ENCODE measurements at regions not wholly inside any gene's neighbourhood (a gene's known extent, or its start where the extent isn't known, plus 50 kb on each side); places are given as distances from the start of the nearest gene placed in this dataset.
A peak's percentile ranks its signal among the peaks of the same experiment; 100 is the strongest.
"Not testable (repeated sequence)": the region's sequence is repeated elsewhere in the genome, so short reads cannot be mapped to it uniquely, and the experiment has no call there.

DNA sequence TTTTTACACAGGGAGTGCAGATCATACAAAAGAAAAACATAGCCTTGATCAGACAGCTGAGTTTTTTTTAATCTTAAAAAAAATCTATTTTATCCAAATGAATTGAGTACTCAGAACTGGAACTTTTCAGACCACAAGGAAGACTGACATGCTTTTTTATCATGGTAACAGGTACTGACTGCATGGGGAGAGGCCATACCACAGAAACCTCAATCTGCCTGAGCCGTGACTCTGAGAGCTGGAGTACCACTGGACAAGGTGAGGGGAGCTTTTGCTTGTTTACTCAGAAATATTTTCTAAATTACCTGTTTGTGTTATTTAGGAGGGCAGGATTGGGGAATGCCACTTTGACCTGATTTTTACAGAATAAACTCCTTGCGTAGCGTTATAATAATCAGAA, 143.9 kb downstream of the ALX1 start:
- intact Hi-C loops (cut with micrococcal nuclease), result no loop called here
- DNase-seq (no peak), ATAC-seq (no peak)

DNA sequence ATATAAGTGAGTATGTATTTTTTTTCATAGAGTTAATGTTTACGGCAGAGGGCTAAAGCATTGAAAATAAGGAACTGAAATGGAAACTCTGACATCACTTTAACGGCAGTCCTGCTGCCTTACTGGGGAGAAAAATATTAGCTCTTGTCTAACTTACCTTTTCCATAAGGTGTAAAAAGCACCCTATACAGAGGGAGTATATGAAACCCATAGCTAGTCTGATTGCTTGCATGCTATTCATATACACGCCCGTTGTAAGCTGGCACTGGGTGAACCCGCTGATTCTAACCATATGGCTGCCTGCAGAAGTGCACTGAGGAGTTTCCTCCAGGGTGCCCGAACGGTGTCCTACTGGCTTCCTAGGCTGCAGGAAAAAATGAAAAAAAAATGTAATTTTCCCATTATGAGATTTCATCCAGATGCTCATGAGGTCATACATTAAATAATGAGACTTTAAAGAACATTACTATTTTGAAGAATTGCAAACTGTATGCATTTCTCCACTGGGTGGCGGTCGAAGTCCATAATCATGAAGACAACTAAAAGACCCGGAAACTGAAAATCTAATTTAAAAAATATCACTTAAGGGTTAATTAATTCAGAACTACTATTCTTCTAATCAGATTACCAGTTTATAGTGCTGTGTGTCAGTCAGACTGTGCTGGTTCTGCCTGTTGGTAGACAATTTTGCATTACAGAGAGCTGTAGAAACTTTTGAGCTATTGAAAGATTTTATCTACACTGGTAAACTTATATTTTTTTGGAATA, 144.7 kb downstream of the ALX1 start:
- intact Hi-C loops (cut with micrococcal nuclease), result no loop called here
- ATAC-seq, result no peak
- no peak for DNase-seq

DNA sequence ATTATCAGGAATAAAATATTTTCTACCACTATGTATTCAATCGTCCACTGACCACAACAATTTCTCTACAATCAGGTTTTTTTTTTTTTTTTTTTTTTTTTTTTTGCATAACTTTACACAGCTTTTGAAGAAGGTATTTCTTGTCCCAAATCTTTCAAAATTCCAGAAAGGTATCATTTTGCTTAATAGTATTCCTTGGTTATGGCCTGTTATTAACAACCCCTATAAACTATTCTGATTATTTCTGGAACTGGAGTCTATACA, 145.3 kb downstream of the ALX1 start:
- ATAC-seq (no peak), DNase-seq (no peak)
- intact Hi-C loops (cut with micrococcal nuclease), result no loop called here

DNA sequence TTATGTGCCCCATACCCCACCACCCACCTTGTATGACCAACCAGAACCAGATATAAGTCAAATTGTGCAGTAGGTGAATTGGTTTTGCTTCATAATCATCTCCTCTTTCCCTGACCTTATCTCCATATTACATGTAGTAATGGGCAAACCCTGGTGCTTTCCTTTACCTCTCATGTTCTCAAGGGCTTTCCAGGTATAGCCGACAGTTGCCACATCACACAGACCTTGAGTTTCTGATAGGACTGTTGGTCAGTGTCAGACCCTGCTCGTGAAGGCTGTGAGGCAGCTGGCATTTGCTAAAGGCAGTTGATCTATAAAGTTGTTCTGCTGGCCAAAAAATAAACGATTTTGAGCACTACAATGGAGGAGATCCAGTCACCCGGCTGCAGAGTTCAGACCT, 145.9 kb downstream of the ALX1 start:
- DNase-seq, result no peak
- ATAC-seq, result no peak

DNA sequence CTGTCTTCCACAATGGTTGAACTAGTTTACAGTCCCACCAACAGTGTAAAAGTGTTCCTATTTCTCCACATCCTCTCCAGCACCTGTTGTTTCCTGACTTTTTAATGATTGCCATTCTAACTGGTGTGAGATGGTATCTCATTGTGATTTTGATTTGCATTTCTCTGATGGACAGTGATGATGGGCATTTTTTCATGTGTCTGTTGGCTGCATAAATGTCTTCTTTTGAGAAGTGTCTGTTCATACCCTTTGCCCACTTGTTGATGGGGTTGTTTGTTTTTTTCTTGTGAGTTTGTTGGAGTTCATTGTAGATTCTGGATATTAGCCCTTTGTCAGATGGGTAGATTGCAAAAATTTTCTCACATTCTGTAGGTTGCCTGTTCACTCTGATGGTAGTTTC, 153.1 kb downstream of the ALX1 start:
- ATAC-seq; DNase-seq; intact Hi-C loops (cut with micrococcal nuclease): not testable (repeated sequence)

More for the DNA sequence above, 145.9 kb downstream of the ALX1 start:
- intact Hi-C loops (cut with micrococcal nuclease), result no loop called here

DNA sequence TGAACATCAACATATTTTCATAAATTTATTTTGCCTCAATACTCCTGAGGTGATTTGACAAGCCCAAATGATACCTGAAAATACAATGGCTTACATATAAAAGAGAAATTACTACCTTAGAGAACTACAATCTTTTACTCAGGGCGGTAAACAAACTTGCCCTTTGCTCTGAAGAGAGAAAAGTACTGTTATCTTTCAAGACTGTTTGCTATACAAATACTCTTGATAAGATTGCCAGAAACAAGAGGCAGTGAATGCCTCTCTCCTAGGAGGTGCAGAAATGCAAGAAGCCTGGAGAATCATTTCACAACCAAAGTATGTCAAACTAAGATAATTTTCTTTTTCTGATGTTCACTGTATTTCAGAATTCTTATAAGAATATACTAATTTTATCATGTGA, 160.3 kb downstream of the ALX1 start:
- intact Hi-C loops (cut with micrococcal nuclease), result no loop called here
- DNase-seq (no peak), ATAC-seq (no peak)

DNA sequence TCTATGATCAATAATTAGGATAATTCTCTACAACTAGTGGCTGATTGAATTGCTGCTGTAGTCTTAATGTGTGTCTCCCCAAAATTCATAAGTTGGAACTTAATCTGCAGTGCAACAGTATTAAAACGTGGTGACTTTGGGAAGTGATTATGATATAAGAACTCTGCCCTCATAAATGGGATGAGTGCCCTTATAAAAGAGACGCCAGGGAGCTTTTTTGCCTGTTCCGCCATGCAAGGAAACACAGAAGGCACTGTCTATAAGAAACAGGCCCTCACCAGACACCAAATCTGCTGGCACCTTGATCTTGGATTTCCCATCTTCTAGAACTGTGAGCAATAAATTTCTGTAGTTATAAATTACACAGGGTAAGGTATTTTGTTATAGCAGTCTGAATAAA, 161.0 kb downstream of the ALX1 start:
- intact Hi-C loops (cut with micrococcal nuclease), result no loop called here
- ATAC-seq (no peak), DNase-seq (no peak)

DNA sequence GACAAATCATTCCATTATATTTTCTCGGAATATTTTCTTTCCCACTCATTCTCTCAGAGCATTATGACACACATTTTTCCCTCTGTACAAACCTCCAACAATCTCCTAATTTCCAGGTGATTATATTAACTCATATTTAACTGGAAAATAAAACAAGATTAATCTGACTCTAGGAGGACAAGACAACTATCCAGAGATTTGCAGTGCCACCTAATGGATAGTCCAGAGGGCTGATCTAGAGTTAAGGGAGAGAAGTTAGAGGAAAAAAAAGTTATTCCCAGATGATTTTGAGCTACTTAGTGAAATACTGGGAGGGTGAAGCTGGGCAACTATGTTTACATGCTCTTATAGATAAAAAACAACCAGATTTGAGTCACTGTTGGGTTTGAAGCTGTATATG, 161.7 kb downstream of the ALX1 start:
- intact Hi-C loops (cut with micrococcal nuclease), result no loop called here
- ATAC-seq, result no peak
- DNase-seq, result no peak

DNA sequence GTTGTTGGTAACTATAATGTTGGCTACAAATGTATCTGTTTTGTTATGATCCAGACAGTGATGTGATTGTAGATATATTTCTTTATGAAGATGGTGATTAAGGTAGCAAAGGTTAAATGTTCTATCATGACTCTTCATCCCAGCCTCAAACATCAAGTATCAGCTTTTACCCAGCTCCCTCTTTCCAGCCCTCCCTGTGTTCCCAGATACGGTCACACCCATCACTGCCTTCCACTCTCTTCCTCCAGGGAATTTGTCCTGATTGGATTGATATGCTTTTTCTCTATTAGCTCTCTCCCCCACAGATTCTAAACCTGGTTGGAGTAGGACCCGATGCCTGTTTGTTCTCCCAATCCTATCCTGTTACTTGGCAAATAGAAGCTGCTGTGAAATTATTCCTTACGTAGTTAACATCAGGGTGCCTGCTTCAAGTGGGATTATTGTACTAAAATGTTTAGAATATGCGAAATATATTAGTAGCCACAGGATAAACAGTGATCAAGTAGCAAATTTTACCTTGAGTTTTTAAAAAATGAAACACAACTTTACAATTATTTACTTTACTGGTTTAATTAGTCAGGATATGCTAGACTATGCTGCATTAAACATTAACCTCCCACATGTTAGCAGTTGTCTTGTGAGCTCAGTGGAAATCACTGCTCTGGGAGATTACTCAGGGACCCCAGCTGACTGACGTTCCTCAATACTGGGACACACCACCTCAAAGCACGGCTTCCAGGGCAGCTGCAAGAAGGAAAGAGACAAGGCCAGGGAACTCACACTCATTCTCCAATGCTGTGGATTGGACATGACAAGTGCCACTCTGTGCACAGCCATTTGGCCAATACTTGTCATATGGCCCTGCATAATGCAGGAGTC, 165.3 kb downstream of the ALX1 start:
- ATAC-seq, result no peak
- intact Hi-C loops (cut with micrococcal nuclease), result no loop called here

DNA sequence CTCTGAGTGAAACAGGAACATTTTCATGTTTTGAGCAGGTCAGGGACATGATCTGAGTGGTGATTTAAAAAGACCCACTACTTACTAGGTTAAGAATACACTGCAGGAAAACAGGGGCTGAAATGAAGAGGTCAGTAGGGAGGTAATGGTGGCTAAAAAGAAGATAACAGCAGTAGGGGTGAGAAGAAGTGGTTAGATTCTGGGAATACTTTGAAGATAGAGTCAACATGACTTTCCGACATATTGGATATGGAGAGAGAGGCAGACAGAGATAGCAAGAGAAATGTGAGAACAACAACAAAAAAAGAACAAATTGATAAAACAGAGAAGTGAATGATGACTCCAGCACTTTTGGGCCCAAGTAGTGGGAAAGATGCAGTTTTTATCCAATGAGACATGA, 168.0 kb downstream of the ALX1 start:
- ATAC-seq (no peak), DNase-seq (no peak)
- intact Hi-C loops (cut with micrococcal nuclease), result no loop called here

More for the DNA sequence above, 165.3 kb downstream of the ALX1 start:
- DNase-seq, result no peak

DNA sequence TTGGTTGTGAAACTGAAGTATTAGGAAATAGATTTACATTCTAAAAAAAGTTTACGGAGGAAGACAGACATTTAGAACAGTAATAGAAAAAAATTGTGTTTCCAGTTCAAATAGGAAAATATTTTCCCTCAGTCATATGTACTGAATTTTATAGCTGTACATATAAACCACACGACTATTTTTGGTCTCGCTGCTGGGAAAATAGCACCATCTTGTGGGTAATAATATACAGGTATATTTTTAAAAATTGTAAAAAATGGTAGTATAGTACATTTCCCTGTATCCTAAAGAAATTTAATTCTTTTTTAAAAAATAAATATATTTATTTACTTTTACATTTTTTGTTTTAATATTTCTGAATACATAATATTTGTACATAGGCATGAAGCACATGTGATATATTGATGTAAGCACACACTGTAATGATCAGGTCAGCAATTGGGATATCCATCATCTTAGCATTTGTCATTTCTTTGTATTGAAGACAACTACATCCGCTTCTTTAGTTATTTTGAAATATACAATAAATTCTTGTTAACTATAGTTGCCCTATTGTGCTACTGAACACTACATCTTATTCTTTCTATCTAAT, 168.6 kb downstream of the ALX1 start:
- intact Hi-C loops (cut with micrococcal nuclease), result no loop called here
- DNase-seq (no peak), ATAC-seq (no peak)

DNA sequence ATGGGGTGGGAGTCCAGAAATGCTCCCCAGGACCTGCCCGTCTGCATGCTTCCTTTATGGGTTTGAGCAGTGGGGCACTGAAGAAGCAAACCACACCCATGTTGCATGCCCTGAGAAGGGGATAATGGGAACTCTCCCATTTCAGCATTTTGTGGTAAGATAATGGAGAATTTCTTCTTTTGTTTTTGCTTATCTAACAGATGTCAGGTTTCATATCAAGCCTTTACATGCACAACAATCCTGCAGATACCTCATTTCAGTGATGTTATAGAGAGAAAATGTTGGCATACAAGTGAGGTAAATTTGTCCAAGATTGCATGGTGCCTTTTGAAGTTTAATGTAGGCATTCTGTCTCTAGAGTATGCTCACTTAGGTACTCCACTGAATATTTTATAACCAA, 177.0 kb downstream of the ALX1 start:
- intact Hi-C loops (cut with micrococcal nuclease), result no loop called here
- ATAC-seq (no peak), DNase-seq (no peak)

DNA sequence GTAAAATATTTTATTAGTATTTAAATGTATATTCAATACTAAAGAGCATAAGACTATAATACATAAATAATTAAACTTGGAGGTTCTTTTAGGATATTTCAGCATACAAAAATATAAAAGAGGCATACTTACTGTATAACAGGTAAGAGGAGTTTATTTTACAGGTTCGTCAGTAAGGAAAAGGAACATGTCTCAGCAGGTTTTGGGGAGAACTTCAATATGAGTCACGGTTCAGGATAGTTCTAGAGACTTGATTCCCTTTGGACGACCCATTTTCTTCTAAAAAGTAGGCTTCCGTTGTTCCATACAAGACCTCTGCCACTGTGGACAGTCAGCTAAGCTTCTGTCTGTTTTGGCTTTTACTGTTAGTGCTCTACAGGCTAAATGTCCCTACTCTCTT, 181.1 kb downstream of the ALX1 start:
- ATAC-seq (no peak), DNase-seq (no peak)
- intact Hi-C loops (cut with micrococcal nuclease), result no loop called here

DNA sequence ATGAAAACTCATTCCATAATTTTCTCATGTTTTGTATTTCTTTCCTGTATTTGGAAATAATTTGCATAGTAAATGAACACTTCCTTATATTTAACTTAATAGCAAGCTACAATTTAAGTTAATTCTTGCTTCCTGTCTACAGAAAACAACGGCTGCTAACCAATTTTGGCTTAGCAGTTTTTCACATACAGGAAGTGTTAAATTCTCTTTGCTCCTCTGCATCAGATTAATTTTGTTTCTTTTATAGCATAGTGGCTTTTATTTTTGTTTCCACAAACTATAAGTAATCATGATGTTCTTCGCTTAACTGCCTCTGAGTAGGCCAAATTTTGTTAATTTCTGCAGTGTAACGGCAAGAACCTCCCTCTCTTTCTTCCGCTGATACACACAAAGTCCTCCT, 182.9 kb downstream of the ALX1 start:
- intact Hi-C loops (cut with micrococcal nuclease), result no loop called here
- no peak for DNase-seq
- ATAC-seq, result no peak

DNA sequence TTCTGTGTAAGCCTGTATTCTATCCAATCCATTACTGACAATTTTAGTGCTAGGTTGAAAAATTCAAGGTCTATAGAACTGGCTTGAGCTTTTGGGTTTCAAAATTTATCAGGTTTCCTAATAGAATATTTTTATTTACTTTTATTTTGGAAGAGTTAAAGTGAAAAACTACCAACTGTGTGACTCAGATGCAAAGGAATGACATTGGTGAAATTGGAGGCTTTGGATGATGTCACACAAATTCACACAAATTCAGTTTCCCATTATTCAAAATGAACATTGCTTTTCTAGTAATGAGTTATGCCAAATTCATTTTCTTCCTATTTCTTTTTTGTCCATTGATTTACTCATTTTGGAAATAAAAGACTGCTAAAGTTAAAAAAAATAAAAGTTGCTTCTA, 186.9 kb downstream of the ALX1 start:
- DNase-seq, result no peak
- ATAC-seq, result no peak
- intact Hi-C loops (cut with micrococcal nuclease), result loop anchor here (5.0 kb wide), 1 partner anchor 450 kb away; no protein-coding TSS in a partner anchor

DNA sequence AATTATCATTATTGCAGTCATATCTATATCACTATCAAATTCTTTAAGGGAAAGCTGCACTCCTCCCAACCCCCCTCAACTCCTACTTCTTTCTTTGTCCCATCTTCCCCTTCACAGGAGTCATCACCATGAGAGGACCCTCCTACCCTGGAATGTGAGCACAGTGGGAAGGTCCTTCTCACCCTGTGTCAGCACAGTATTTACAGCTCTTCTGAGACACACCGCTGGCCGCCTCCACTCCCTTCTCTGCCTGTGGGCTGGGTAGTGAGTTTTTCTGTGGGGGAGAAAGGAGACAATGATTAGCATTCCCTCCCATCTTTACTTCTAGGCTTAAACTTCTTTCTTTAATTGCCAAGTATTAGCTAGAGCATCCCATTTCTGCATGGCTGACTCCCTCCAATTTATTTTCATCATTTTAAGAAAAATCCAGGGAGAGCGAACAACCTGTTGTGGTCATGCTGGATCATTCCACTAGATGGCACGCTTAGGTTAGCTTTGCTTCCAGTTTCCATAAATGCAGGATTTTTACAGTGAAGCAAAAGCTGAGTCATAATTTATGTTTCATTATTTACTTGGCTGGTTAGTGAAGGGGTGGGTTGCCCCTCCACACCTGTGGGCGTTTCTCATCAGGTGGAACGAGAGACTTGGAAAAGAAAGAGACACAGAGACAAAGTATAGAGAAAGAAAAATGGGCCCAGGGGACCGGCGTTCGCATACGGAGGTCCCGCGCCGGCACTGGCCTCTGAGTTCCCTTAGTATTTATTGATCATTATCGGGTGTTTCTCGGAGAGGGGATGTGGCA, 188.5 kb downstream of the ALX1 start:
- ATAC-seq (peak; percentile 57), DNase-seq (peak; percentile 23)
- intact Hi-C loops (cut with micrococcal nuclease), result loop anchor here (5.0 kb wide), 1 partner anchor 449 kb away; no protein-coding TSS in a partner anchor

DNA sequence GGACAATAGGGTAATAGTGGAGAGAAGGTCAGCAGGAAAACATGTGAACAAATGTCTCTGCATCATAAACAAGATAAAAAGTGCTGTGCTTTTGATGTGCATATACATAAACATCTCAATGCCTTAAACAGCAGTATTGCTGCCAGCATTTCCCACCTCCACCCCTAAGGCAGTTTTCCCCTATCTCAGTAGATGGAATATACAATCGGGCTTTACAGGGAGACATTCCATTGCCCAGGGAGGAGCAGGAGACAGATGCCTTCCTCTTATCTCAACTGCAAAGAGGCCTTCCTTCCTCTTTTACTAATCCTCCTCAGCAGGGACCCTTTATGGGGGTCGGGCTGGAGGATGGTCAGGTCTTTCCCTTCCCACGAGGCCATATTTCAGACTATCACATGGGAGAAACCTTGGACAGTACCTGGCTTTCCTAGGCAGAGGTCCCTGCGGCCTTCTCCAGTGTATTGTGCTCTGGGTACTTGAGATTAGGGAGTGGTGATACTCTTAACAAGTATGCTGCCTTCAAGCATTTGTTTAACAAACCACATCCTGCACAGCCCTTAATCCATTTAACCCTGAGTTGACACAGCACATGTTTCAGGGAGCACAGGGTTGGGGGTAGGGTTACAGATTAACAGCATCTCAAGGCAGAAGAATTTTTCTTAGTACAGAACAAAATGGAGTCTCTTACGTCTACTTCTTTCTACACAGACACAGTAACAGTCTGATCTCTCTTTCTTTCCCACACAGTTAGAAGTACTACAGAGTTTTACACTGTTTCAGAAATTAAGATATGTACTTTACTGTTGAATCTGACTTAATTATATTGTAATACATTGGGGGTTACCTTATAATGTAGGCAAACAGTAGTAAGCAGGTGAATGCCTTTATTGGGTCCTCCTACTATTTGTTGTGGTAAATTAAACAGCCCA, 189.4 kb downstream of the ALX1 start:
- not testable (repeated sequence) for DNase-seq, ATAC-seq

DNA sequence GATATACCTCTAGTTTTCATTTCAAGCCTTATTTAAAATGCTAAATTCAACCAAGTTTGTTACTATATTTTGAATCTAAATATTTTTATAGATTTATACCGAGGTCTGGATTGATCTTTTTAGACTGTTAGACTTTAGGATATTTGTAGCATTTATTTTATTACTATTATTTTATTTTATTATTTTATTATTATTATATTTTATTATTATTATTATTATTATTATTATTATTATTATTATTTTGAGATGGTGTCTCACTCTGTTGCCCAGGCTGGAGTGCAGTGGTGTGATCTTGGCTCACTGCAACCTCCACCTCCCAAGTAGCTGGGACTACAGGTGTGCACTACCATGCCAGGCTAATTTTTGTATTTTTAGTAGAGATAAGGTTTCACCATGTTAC, 195.3 kb downstream of the ALX1 start:
- intact Hi-C loops (cut with micrococcal nuclease); ATAC-seq; DNase-seq: not testable (repeated sequence)

More for the DNA sequence above, 189.4 kb downstream of the ALX1 start:
- intact Hi-C loops (cut with micrococcal nuclease), result loop anchor here (5.0 kb wide), 1 partner anchor 448 kb away; no protein-coding TSS in a partner anchor
